ENCODE measurements at regions not wholly inside any gene's neighbourhood (a gene's known extent, or its start where the extent isn't known, plus 50 kb on each side); places are given as distances from the start of the nearest gene placed in this dataset.

GRCh38 chr18:14945984-14946383 is 198.0 kb downstream of the ANKRD30B start:
- TF ChIP-seq POLR2A (IDR thresholded peaks at IDR 0.05; ENCODE audit: extremely low read depth, insufficient read length) (no peak), CTCF (IDR thresholded peaks at IDR 0.05; ENCODE audit: low read depth, low read length) (no peak), MAX (IDR thresholded peaks at IDR 0.05; ENCODE audit: low read depth, low read length) (no peak)

Data from NB4 (cell line).